ENCODE measurements at regions not wholly inside any gene's neighbourhood (a gene's known extent, or its start where the extent isn't known, plus 50 kb on each side); places are given as distances from the start of the nearest gene placed in this dataset.

DNA sequence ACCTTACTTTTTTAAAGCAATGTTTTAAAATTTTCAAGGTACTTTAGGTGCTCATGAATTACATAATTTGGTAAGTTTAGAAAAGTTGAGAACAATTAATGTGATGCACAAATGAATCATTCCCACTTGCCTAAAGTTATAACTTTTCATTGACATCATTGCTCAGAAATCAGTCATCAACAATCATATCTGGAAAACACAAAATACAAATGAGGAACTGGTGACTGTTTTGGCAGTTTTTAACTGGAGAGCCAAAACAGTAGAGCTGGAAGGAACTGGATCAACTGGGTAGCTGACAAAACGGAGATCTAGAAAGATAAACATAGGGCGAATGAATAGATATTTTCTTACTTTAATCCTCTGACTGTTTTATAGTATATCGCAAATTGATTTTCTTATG lies 767.1 kb downstream of the IGSF11 start:
- TF ChIP-seq CTCF (IDR thresholded peaks at IDR 0.05 in 4 of 5, conservative IDR thresholded peaks at IDR 0.05 in 1 of 5): no peak
- TF ChIP-seq POLR2A (IDR thresholded peaks at IDR 0.05): no peak

Data from gastrocnemius medialis (tissue), 4 donors.